Neural progenitor cell (in vitro differentiated cells): ENCODE measurements at regions not wholly inside any gene's neighbourhood (a gene's known extent, or its start where the extent isn't known, plus 50 kb on each side); places are given as distances from the start of the nearest gene placed in this dataset.

Experiments
- EZH2 ChIP-seq: fragments of 200-600 bp; sonication (generic); IDR thresholded peaks from 2 replicates; pipeline ENCODE4 v1.6.1; 2017; ENCODE audit warnings: antibody characterized with exemption, mild to moderate bottlenecking, moderate library complexity
- EZH2phosphoT487 ChIP-seq: fragments of 200-600 bp; sonication (generic); IDR thresholded peaks from 2 replicates; pipeline ENCODE4 v1.6.1; 2017; ENCODE audit warnings: antibody characterized with exemption
- TF ChIP-seq, protein P1 (sequence below): fragments of 200-600 bp; sonication (generic); IDR thresholded peaks from 2 replicates; pipeline ENCODE4 v1.5.1; 2017; ENCODE audit warnings: antibody characterized with exemption, mild to moderate bottlenecking

DNA sequence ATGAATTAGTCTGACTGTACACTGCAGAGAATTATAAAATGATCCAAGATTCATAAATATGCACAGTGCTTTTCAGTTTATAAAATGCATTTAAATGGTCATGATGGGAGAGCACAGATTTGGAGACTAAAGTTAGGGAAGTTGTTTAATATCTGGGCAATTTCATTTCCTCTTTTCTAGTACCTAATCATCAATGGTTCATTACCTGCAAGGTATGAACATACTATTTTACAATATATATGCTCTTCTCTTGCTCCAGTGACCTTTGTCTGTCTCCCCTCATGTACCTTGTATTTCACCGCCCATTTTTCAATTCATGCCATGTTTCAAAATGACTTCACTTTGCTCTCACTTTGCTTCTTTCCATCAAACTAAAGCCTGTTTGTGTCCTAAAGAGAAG lies 114.5 kb downstream of the SUCNR1 start:
- TF ChIP-seq EZH2: no peak
- TF ChIP-seq, protein P1, sequence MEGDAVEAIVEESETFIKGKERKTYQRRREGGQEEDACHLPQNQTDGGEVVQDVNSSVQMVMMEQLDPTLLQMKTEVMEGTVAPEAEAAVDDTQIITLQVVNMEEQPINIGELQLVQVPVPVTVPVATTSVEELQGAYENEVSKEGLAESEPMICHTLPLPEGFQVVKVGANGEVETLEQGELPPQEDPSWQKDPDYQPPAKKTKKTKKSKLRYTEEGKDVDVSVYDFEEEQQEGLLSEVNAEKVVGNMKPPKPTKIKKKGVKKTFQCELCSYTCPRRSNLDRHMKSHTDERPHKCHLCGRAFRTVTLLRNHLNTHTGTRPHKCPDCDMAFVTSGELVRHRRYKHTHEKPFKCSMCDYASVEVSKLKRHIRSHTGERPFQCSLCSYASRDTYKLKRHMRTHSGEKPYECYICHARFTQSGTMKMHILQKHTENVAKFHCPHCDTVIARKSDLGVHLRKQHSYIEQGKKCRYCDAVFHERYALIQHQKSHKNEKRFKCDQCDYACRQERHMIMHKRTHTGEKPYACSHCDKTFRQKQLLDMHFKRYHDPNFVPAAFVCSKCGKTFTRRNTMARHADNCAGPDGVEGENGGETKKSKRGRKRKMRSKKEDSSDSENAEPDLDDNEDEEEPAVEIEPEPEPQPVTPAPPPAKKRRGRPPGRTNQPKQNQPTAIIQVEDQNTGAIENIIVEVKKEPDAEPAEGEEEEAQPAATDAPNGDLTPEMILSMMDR: no peak
- no peak for TF ChIP-seq EZH2phosphoT487
